ENCODE measurements at regions not wholly inside any gene's neighbourhood (a gene's known extent, or its start where the extent isn't known, plus 50 kb on each side); places are given as distances from the start of the nearest gene placed in this dataset.

DNA sequence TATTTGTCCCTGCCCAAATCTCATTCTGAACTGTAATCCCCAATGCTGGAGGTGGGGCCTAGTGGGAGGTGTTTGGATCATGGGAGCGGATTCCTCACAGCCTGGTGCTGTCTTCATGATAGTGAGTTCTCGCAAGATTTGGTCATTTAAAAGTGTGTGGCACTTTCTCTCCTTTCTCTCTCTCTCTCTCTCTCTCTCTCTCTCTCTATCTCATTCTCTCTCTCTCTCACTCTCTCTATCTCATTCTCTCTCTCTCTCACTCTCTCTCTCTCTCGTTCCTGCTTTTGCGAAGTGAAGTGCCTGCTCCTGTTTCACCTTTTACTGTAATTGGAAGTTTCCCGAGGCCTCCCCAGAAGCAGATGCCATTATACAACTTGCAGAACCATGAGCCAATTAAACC, 207.3 kb upstream of the NR4A3 start:
- TF ChIP-seq, protein P1, sequence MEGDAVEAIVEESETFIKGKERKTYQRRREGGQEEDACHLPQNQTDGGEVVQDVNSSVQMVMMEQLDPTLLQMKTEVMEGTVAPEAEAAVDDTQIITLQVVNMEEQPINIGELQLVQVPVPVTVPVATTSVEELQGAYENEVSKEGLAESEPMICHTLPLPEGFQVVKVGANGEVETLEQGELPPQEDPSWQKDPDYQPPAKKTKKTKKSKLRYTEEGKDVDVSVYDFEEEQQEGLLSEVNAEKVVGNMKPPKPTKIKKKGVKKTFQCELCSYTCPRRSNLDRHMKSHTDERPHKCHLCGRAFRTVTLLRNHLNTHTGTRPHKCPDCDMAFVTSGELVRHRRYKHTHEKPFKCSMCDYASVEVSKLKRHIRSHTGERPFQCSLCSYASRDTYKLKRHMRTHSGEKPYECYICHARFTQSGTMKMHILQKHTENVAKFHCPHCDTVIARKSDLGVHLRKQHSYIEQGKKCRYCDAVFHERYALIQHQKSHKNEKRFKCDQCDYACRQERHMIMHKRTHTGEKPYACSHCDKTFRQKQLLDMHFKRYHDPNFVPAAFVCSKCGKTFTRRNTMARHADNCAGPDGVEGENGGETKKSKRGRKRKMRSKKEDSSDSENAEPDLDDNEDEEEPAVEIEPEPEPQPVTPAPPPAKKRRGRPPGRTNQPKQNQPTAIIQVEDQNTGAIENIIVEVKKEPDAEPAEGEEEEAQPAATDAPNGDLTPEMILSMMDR (IDR thresholded peaks at IDR 0.05; ENCODE audit: insufficient read depth, low read length) = no peak
- no peak for DNase-seq (ENCODE audit: low read depth)
- H3K4me3 ChIP-seq (ENCODE audit: low read depth, low read length) = no peak overlapping the region

DNA sequence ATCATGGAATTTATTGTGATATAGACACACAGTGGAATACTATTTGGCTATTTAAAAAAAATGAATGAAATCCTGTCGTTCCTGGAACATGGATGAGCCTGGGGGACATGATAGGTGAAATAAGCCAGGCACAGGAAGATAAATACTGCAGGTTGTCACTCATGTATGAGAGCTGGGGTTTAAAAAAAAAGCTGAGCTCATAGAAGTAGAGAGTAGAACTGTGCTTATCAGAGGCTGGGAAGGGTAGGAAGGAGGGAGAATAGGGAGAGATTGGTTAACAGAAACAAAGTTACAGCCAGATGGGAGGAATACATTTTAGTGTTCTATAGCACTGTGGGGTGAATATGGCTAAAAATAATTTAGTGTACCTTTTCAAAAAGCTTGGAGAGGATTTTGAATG, 200.6 kb upstream of the NR4A3 start:
- TF ChIP-seq, protein P1 (IDR thresholded peaks at IDR 0.05; ENCODE audit: insufficient read depth, low read length) = no peak
- DNase-seq (ENCODE audit: low read depth) = no peak
- no peak overlapping the region for H3K4me3 ChIP-seq (ENCODE audit: low read depth, low read length)

DNA sequence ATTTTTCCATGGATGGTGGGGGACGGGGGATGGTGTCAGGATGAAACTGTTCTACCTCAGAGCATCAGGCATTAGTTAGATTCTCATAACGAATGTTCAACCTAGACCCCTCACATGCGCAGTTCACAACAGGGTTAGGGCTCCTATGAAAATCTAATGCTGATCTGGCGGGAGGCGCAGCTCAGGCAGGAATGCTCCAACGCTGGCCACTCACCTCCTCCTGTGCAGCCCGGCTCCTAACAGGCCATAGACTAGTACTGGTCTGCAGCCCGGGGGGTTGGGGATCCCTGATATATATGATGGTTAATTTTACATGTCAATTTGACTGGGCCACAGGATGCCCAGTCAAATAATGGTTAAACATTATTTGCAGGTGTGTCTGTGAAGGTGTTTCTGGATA, 199.0 kb upstream of the NR4A3 start:
- TF ChIP-seq, protein P1 (IDR thresholded peaks at IDR 0.05; ENCODE audit: insufficient read depth, low read length) = no peak
- DNase-seq (ENCODE audit: low read depth) = no peak
- H3K4me3 ChIP-seq (ENCODE audit: low read depth, low read length) = no peak overlapping the region

DNA sequence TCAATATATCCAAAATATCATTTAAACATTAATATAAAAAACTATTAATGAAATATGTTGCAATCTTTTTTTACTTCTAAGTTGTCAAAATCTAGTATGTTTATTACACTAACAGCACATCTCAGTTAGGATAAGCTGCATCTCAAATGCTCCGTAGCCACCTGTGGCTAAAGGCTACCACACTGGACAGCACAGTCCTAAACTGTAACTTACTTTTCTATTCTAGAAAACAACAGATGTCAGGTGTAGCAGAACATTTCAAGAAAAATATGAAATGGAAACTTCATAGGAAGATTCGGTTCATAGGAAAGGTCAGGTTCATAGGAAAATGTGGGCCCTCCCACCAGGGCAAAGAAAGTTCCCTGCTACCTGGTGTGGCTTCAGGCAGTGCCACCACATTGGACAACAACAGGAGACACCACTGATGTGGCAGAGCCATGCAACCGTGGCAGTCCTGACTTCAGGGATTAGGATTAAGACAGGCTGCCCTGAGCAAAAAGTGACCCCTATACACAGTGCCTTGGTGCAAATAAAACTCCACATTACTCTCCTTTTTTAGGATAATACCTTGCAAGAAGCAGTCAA, 197.8 kb upstream of the NR4A3 start:
- TF ChIP-seq, protein P1 (IDR thresholded peaks at IDR 0.05; ENCODE audit: insufficient read depth, low read length) = no peak
- H3K4me3 ChIP-seq (ENCODE audit: low read depth, low read length) = no peak overlapping the region
- no peak for DNase-seq (ENCODE audit: low read depth)

DNA sequence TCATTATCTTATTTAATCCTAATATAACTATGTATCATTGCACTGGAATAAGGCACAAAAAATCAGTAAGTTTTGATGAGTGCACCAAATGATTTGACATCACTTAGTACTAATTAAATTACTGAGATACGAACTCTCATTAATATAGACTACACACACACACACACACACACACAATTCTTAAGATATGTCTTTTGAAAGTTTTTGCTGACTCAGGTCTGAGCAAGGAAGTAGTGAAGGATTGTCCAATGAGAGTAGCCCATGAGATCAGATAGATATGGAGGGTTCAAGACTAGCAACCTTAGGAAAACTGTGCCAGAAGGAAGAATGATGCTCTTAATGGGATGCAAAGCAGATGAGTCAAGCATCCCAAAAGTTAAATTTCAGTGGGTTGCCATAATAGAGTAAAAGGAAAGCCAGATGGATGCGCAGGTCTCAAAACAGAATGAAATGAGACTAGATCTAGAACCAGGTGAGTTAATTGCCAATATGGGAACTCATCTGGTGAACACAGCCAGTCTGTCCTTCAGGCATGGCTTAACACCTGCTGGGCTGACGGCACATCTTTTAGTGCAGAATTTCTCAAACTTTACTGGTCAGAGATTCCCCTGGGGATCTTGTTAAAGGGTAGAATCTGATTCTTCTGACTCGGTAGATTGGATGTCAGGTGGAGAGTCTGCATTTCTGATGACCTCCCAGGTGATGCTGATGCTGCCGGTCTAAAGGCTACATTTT, 197.0 kb upstream of the NR4A3 start:
- H3K4me3 ChIP-seq (ENCODE audit: low read depth, low read length) = no peak overlapping the region
- TF ChIP-seq, protein P1 (IDR thresholded peaks at IDR 0.05; ENCODE audit: insufficient read depth, low read length) = no peak
- no peak for DNase-seq (ENCODE audit: low read depth)

DNA sequence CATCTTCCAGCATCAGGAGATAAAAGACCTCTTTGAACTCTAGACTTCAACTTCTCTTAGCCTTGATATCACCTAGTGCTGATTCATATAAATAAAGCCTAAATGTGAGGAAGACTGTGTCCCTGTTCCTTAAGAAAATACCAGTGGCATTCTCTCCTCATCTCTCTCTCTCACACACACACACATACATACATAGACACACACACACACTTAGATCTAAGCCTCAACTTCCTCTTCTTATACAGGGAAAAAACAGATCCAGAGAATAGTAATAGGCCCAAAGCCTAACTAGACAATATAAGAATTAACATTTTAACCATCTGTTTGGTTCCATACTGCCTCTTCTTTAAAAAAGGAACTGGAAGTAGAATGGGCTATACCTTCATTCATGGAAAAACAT, 195.3 kb upstream of the NR4A3 start:
- DNase-seq (ENCODE audit: low read depth) = no peak
- no peak overlapping the region for H3K4me3 ChIP-seq (ENCODE audit: low read depth, low read length)
- TF ChIP-seq, protein P1 (IDR thresholded peaks at IDR 0.05; ENCODE audit: insufficient read depth, low read length) = no peak
